ENCODE measurements at regions not wholly inside any gene's neighbourhood (a gene's known extent, or its start where the extent isn't known, plus 50 kb on each side); places are given as distances from the start of the nearest gene placed in this dataset.

- H3K4me3 ChIP-seq, result no peak overlapping the region
- H3K9me3 ChIP-seq, result no peaks in the 10 kb centered on the region
- ChIA-PET POLR2A (no interaction called here), CTCF (no interaction called here)
- DNase-seq (ENCODE audit: low read depth in 1 of 2, low spot score in 1 of 2), result no peak
- no peak overlapping the region for H3K4me2 ChIP-seq
- TF ChIP-seq ESRRA (IDR thresholded peaks at IDR 0.05; ENCODE audit: borderline replicate concordance, low read length) (no peak), PBX3 (IDR thresholded peaks at IDR 0.05) (no peak), SREBF2 (IDR thresholded peaks at IDR 0.05) (no peak), FOSL2 (IDR thresholded peaks at IDR 0.05) (no peak), FOSL2 (CRISPR knock-in tag; IDR thresholded peaks at IDR 0.05) (no peak), FOSB (CRISPR knock-in tag; IDR thresholded peaks at IDR 0.05) (no peak), FOXS1 (CRISPR knock-in tag; IDR thresholded peaks at IDR 0.05) (no peak), HOXB5 (CRISPR knock-in tag; IDR thresholded peaks at IDR 0.05) (no peak), EHF (CRISPR knock-in tag; IDR thresholded peaks at IDR 0.05) (no peak), HEYL (CRISPR knock-in tag; IDR thresholded peaks at IDR 0.05) (no peak)
- WGBS (ENCODE audit: missing lambda C conversion rate), result 22% methylated on average over 3 of the region's 3 CpGs
- H3K4me1 ChIP-seq, result 0 out of 3 replicates have a peak, but pooled peaks cover 4% of the 10 kb centered on the region
- no peak for FAIRE-seq
- ATAC-seq, result no peak
- H3K27ac ChIP-seq, result no peak overlapping the region
These were observed 65.6 kb upstream of the ADO start for GRCh38 chr10:62738916-62739315.

- Histone ChIP-seq H3K27ac (no peak overlapping the region), H3K4me2 (no peak overlapping the region), H3K4me3 (no peak overlapping the region), H3K9me3 (no peaks in the 10 kb centered on the region), H3K4me1 (0 out of 3 replicates have a peak, but pooled peaks cover under 1% of the 10 kb centered on the region)
- FAIRE-seq, result no peak
- ChIA-PET POLR2A (no interaction called here), CTCF (interaction anchor here (1.6 kb wide), 1 partner anchor 77 kb away, joined by 3 read pairs; no protein-coding TSS in a partner anchor)
- TF ChIP-seq RARB (CRISPR knock-in tag; IDR thresholded peaks at IDR 0.05), result no peak
- DNase-seq (ENCODE audit: low read depth in 1 of 2, low spot score in 1 of 2), result no peak
- WGBS (ENCODE audit: missing lambda C conversion rate), result 66% methylated on average over 5 of the region's 5 CpGs
- no peak for ATAC-seq
These were observed 63.4 kb upstream of the ADO start for GRCh38 chr10:62740885-62741745.

GRCh38 chr10:62741996-62742395, 62.5 kb upstream of the ADO start:
- ATAC-seq, result no peak

GRCh38 chr10:62742536-62743061, 61.9 kb upstream of the ADO start:
- POLR2A ChIA-PET, result no interaction called here
- H3K27ac ChIP-seq, result no peak overlapping the region
- no peak for FAIRE-seq
- no peak overlapping the region for H3K4me2 ChIP-seq
- H3K9me3 ChIP-seq, result no peaks in the 10 kb centered on the region
- no peaks in the 10 kb centered on the region for H3K4me1 ChIP-seq
- no peak for DNase-seq (ENCODE audit: low read depth in 1 of 2, low spot score in 1 of 2)
- H3K4me3 ChIP-seq, result no peak overlapping the region
- no peak for TF ChIP-seq SREBF2 (IDR thresholded peaks at IDR 0.05)
- no peak for TF ChIP-seq EHF (CRISPR knock-in tag; IDR thresholded peaks at IDR 0.05)
- no peak for TF ChIP-seq MYC (IDR thresholded peaks at IDR 0.05; ENCODE audit: borderline replicate concordance, low read length)
- no peak for TF ChIP-seq USF2 (IDR thresholded peaks at IDR 0.05)
- no peak for TF ChIP-seq HEYL (CRISPR knock-in tag; IDR thresholded peaks at IDR 0.05)
- TF ChIP-seq KDM5A (IDR thresholded peaks at IDR 0.05), result no peak
- TF ChIP-seq PBX3 (IDR thresholded peaks at IDR 0.05), result no peak
- no peak for TF ChIP-seq BHLHE40 (IDR thresholded peaks at IDR 0.05; ENCODE audit: low read depth, low read length)
- WGBS (ENCODE audit: missing lambda C conversion rate), result 77% methylated on average over 6 of the region's 6 CpGs
- CTCF ChIA-PET, result interaction anchor here (0.7 to 1.6 kb wide), 2 partner anchors 75 to 148 kb away, joined by 3 read pairs; no protein-coding TSS in a partner anchor
- ATAC-seq, result no peak

More at GRCh38 chr10:62741996-62742395, 62.5 kb upstream of the ADO start:
- no peak overlapping the region for H3K4me2 ChIP-seq
- ChIA-PET CTCF (interaction anchor here (0.7 to 1.6 kb wide), 2 partner anchors 76 to 147 kb away, joined by 3 read pairs; no protein-coding TSS in a partner anchor), POLR2A (no interaction called here)
- H3K27ac ChIP-seq, result no peak overlapping the region
- 79% methylated on average over 7 of the region's 7 CpGs for WGBS (ENCODE audit: missing lambda C conversion rate)
- H3K4me1 ChIP-seq, result no peaks in the 10 kb centered on the region
- DNase-seq (ENCODE audit: low read depth in 1 of 2, low spot score in 1 of 2) (no peak), FAIRE-seq (no peak)
- H3K9me3 ChIP-seq, result no peaks in the 10 kb centered on the region
- TF ChIP-seq HES2 (IDR thresholded peaks at IDR 0.05), result no peak
- H3K4me3 ChIP-seq, result no peak overlapping the region
